H9 (cell line): ENCODE measurements at regions not wholly inside any gene's neighbourhood (a gene's known extent, or its start where the extent isn't known, plus 50 kb on each side); places are given as distances from the start of the nearest gene placed in this dataset.

ENCODE experiments used
- DNase-seq: peaks from one replicate; pipeline ENCODE4 v3.0.0-alpha.2; 2017
- H2AFZ ChIP-seq: one replicate; pipeline ENCODE4 v1.6.1; 2013; ENCODE audit warnings: mild to moderate bottlenecking, low read length, control low read depth, moderate library complexity
- H2AK5ac ChIP-seq: 2 replicates; pipeline ENCODE4 v1.6.1; 2013; ENCODE audit warnings: low read length, control low read depth, mixed read lengths; ENCODE audit not compliant: insufficient read length
- H2BK120ac ChIP-seq: one replicate; pipeline ENCODE4 v1.6.1; 2013; ENCODE audit warnings: low read depth, mild to moderate bottlenecking, low read length, control low read depth, inconsistent platforms; ENCODE audit not compliant: poor library complexity, severe bottlenecking
- H2BK12ac ChIP-seq: 2 replicates; pipeline ENCODE4 v1.6.1; 2013; ENCODE audit warnings: low read length, control low read depth, mixed read lengths, low read depth; ENCODE audit not compliant: insufficient read length
- H2BK15ac ChIP-seq: 2 replicates; pipeline ENCODE4 v1.6.1; 2013; ENCODE audit warnings: low read depth, low read length, control low read depth
- H2BK20ac ChIP-seq: one replicate; pipeline ENCODE4 v1.6.1; 2013; ENCODE audit warnings: low read depth, mild to moderate bottlenecking, low read length, control low read depth, inconsistent platforms; ENCODE audit not compliant: poor library complexity, severe bottlenecking
- H2BK5ac ChIP-seq: 2 replicates; pipeline ENCODE4 v1.6.1; 2013; ENCODE audit warnings: low read length, control low read depth, mixed read lengths; ENCODE audit not compliant: insufficient read length
- H3K14ac ChIP-seq: 2 replicates; pipeline ENCODE4 v1.6.1; 2013; ENCODE audit warnings: low read length, control low read depth; ENCODE audit not compliant: insufficient read depth
- H3K18ac ChIP-seq: 2 replicates; pipeline ENCODE4 v1.6.1; 2013; ENCODE audit warnings: low read depth, mild to moderate bottlenecking, mixed read lengths, low read length, control low read depth; ENCODE audit not compliant: insufficient read length
- H3K23ac ChIP-seq: 2 replicates; pipeline ENCODE4 v1.6.1; 2013; ENCODE audit warnings: low read length, control low read depth, mixed read lengths, low read depth; ENCODE audit not compliant: insufficient read length
- H3K23me2 ChIP-seq: 2 replicates; pipeline ENCODE4 v1.6.1; 2013; ENCODE audit warnings: low read depth, mild to moderate bottlenecking, mixed read lengths, low read length, control low read depth; ENCODE audit not compliant: insufficient read length, poor library complexity, severe bottlenecking
- H3K27ac ChIP-seq: 2 replicates; pipeline ENCODE4 v1.5.1; 2013; ENCODE audit warnings: low read length, control low read depth, mixed read lengths, low read depth; ENCODE audit not compliant: insufficient read length
- H3K27me3 ChIP-seq: 2 replicates; pipeline ENCODE4 v1.6.1; 2013; ENCODE audit warnings: low read length, control low read depth, inconsistent platforms; ENCODE audit not compliant: insufficient read depth
- H3K4ac ChIP-seq: 2 replicates; pipeline ENCODE4 v1.6.1; 2013; ENCODE audit warnings: low read depth, mild to moderate bottlenecking, control low read depth, inconsistent platforms, low read length, moderate library complexity
- H3K4me1 ChIP-seq: 2 replicates; pipeline ENCODE4 v1.6.1; 2013; ENCODE audit warnings: low read length, control low read depth, inconsistent platforms; ENCODE audit not compliant: insufficient read depth
- H3K4me2 ChIP-seq: 2 replicates; pipeline ENCODE4 v1.6.1; 2013; ENCODE audit warnings: low read length, control low read depth, mixed read lengths; ENCODE audit not compliant: insufficient read length, insufficient read depth
- H3K56ac ChIP-seq: 2 replicates; pipeline ENCODE4 v1.6.1; 2013; ENCODE audit warnings: low read depth, mild to moderate bottlenecking, mixed read lengths, low read length, control low read depth; ENCODE audit not compliant: insufficient read length
- H3K79me1 ChIP-seq: 2 replicates; pipeline ENCODE4 v1.6.1; 2013; ENCODE audit warnings: low read depth, mild to moderate bottlenecking, moderate library complexity, low read length, control low read depth, inconsistent platforms; ENCODE audit not compliant: insufficient read depth, poor library complexity, severe bottlenecking
- H3K79me2 ChIP-seq: 2 replicates; pipeline ENCODE4 v1.6.1; 2013; ENCODE audit warnings: low read length, control low read depth, inconsistent platforms; ENCODE audit not compliant: insufficient read depth
- H3K9ac ChIP-seq: 2 replicates; pipeline ENCODE4 v1.6.1; 2013; ENCODE audit warnings: low read length, control low read depth, mixed read lengths; ENCODE audit not compliant: insufficient read length; ENCODE audit errors: extremely low read depth
- H3K9me3 ChIP-seq: one replicate; pipeline ENCODE4 v1.6.1; 2013; ENCODE audit warnings: low read depth, low read length, inconsistent platforms; ENCODE audit not compliant: control insufficient read depth
- H3T11ph ChIP-seq: one replicate; pipeline ENCODE4 v1.6.1; 2013; ENCODE audit warnings: mild to moderate bottlenecking, low read length, control low read depth, inconsistent platforms
- H4K20me1 ChIP-seq: one replicate; pipeline ENCODE4 v1.6.1; 2013; ENCODE audit not compliant: control insufficient read depth, insufficient read length, insufficient read depth
- H4K5ac ChIP-seq: 2 replicates; pipeline ENCODE4 v1.6.1; 2013; ENCODE audit warnings: low read depth, mild to moderate bottlenecking, mixed read lengths, low read length, control low read depth; ENCODE audit not compliant: insufficient read length
- H4K8ac ChIP-seq: replicated peaks from 2 replicates; pipeline ENCODE4 v1.6.1; 2013; ENCODE audit warnings: low read length, control low read depth, mixed read lengths, low read depth; ENCODE audit not compliant: insufficient read length
- H4K91ac ChIP-seq: 2 replicates; pipeline ENCODE4 v1.6.1; 2013; ENCODE audit warnings: low read depth, mild to moderate bottlenecking, moderate library complexity, mixed read lengths, low read length, control low read depth; ENCODE audit not compliant: insufficient read length
- H3K27ac Mint-ChIP-seq, 3 experiments: 2 replicates in 2 of 3; 3 replicates in 1 of 3; pipeline ENCODE4 v1.8.0; 2020 to 2021; ENCODE audit warnings: mixed read lengths in 3 of 3, mild to moderate bottlenecking in 1 of 3, moderate library complexity in 1 of 3
- H3K27me3 Mint-ChIP-seq: 2 replicates; pipeline ENCODE4 v1.8.0; 2021; ENCODE audit warnings: low read depth, mild to moderate bottlenecking, moderate library complexity, mixed read lengths
- H3K36me3 Mint-ChIP-seq, 3 experiments: 2 replicates in 2 of 3; 3 replicates in 1 of 3; pipeline ENCODE4 v1.8.0; 2020 to 2021; ENCODE audit warnings: low read depth in 3 of 3, mixed read lengths in 3 of 3; ENCODE audit not compliant: insufficient read depth in 1 of 3
- H3K4me1 Mint-ChIP-seq, 2 experiments: 2 replicates each; pipeline ENCODE4 v1.8.0; 2020; ENCODE audit warnings: mixed read lengths in 2 of 2
- H3K4me3 Mint-ChIP-seq, 2 experiments: 2 replicates in 1 of 2; 3 replicates in 1 of 2; pipeline ENCODE4 v1.8.0; 2020 to 2021; ENCODE audit warnings: mild to moderate bottlenecking in 2 of 2, mixed read lengths in 2 of 2, moderate library complexity in 1 of 2
- H3K9me3 Mint-ChIP-seq, 2 experiments: 2 replicates in 1 of 2; 3 replicates in 1 of 2; pipeline ENCODE4 v1.8.0; 2020; ENCODE audit warnings: mild to moderate bottlenecking in 2 of 2, mixed read lengths in 2 of 2, moderate library complexity in 1 of 2
- CTCF ChIP-seq: fragments of 200-600 bp; sonication (generic); conservative IDR thresholded peaks from 3 replicates; pipeline ENCODE4 v1.8.0; 2021; ENCODE audit warnings: antibody characterized with exemption, mild to moderate bottlenecking
- WGBS: extraction: QIAGEN DNeasy Blood & Tissue Kit; methylation state at CpG from one replicate; pipeline ENCODE4 v1.1.7; 2013; ENCODE audit warnings: missing lambda C conversion rate, low lambda C conversion rate, mixed read lengths; ENCODE audit not compliant: insufficient read length; ENCODE audit errors: extremely low coverage; 5-methylcytosine and 5-hydroxymethylcytosine counted together

GRCh38 chr3:27859821-27860220 lies 137.7 kb upstream of the EOMES start:
- H3K27me3 ChIP-seq, result no peaks in the 10 kb centered on the region
- H2BK15ac ChIP-seq, result no peak overlapping the region
- no peak overlapping the region for H2BK12ac ChIP-seq
- no peak overlapping the region for H3K9ac ChIP-seq
- H3K79me1 ChIP-seq, result no peaks in the 10 kb centered on the region
- H3K27me3 Mint-ChIP-seq, result no peaks in the 10 kb centered on the region
- peaks cover 0 to 3% (median 0%) of the 10 kb centered on the region in 3 experiments; a peak in 1 of 7 replicates for H3K36me3 Mint-ChIP-seq
- no peak overlapping the region for H2AK5ac ChIP-seq
- H3K9me3 Mint-ChIP-seq, result peaks cover 0 to 3% of the 10 kb centered on the region in 2 experiments; a peak in 1 of 5 replicates
- H3K56ac ChIP-seq, result no peak overlapping the region
- no peak overlapping the region for H3K23ac ChIP-seq
- H2BK120ac ChIP-seq, result no peak overlapping the region
- no peak overlapping the region for H3K4me3 Mint-ChIP-seq
- DNase-seq, result no peak
- H4K20me1 ChIP-seq, result no peaks in the 10 kb centered on the region
- no peaks in the 10 kb centered on the region for H3K4me1 ChIP-seq
- no peak overlapping the region for H3K4me2 ChIP-seq
- H3K14ac ChIP-seq, result no peak overlapping the region
- TF ChIP-seq CTCF, result no peak
- no peak overlapping the region for H3K27ac ChIP-seq
- no peak overlapping the region for H3K4ac ChIP-seq
- no peak overlapping the region for H2AFZ ChIP-seq
- no peak overlapping the region for H2BK5ac ChIP-seq
- no peaks in the 10 kb centered on the region for H3K9me3 ChIP-seq
- H2BK20ac ChIP-seq, result no peak overlapping the region
- H4K5ac ChIP-seq, result no peak overlapping the region
- no peak overlapping the region for H4K8ac ChIP-seq
- no peak overlapping the region for H3T11ph ChIP-seq
- H3K18ac ChIP-seq, result no peak overlapping the region
- no peaks in the 10 kb centered on the region for H3K4me1 Mint-ChIP-seq
- no peak overlapping the region for H3K27ac Mint-ChIP-seq
- no peaks in the 10 kb centered on the region for H3K23me2 ChIP-seq
- H4K91ac ChIP-seq, result no peak overlapping the region
- H3K79me2 ChIP-seq, result no peaks in the 10 kb centered on the region
- no CpG with 5 or more reads among the region's 1 CpG for WGBS
